ENCODE measurements at regions not wholly inside any gene's neighbourhood (a gene's known extent, or its start where the extent isn't known, plus 50 kb on each side); places are given as distances from the start of the nearest gene placed in this dataset.

DNA sequence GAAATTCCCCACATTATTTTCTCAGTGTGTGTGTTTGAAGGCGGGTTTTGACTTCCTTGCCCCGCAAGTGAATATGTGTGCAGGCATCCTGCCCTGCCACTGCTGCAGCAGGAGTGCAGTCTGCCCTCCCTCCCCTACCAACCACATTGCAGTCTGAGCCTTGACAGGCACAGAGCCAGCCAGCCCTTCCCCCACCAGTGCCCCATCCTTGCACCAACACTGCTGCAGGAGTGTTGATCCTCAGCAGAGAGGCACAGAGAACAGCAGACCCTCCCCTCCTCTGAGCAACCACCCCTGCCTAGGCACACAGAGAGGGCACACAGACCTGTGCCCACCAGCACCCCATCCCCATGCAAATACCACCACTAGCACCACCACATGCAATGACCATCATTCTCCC is 683.0 kb upstream of the PKDCC start:
- H3K27ac Mint-ChIP-seq = no peak overlapping the region
- no peak overlapping the region for H3K4me3 Mint-ChIP-seq
- DNase-seq (ENCODE audit: low spot score) = no peak
- H3K4me1 Mint-ChIP-seq (ENCODE audit: low read depth) = no peaks in the 10 kb centered on the region
- peaks cover 21% of the 10 kb centered on the region for H3K9me3 Mint-ChIP-seq
- H3K36me3 Mint-ChIP-seq (ENCODE audit: low read depth) = no peaks in the 10 kb centered on the region
- no peaks in the 10 kb centered on the region for H3K27me3 Mint-ChIP-seq (ENCODE audit: low read depth)

DNA sequence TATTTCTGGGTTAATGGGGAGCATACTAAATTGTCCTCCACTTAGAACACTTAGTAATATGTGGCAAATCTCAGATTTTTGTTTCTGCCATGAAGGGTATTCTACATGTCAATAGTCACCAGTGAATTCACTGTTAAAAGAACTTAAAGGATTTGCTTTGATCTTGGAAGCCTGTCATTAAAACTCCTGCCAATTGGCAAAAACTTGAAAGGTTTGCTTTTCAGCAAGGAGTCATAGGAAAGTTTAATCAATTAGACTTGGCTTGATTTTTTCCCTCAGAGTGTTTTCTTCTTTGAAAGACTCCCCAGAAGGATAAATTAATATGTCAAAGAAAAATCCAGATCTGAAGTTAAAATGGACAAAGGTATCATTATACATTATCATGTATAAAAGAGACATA is 671.9 kb upstream of the PKDCC start:
- H3K4me1 Mint-ChIP-seq (ENCODE audit: low read depth) = no peaks in the 10 kb centered on the region
- no peak for DNase-seq (ENCODE audit: low spot score)
- H3K27ac Mint-ChIP-seq = no peak overlapping the region
- no peaks in the 10 kb centered on the region for H3K27me3 Mint-ChIP-seq (ENCODE audit: low read depth)
- peaks cover 5% of the 10 kb centered on the region for H3K9me3 Mint-ChIP-seq
- no peak overlapping the region for H3K4me3 Mint-ChIP-seq
- H3K36me3 Mint-ChIP-seq (ENCODE audit: low read depth) = no peaks in the 10 kb centered on the region

DNA sequence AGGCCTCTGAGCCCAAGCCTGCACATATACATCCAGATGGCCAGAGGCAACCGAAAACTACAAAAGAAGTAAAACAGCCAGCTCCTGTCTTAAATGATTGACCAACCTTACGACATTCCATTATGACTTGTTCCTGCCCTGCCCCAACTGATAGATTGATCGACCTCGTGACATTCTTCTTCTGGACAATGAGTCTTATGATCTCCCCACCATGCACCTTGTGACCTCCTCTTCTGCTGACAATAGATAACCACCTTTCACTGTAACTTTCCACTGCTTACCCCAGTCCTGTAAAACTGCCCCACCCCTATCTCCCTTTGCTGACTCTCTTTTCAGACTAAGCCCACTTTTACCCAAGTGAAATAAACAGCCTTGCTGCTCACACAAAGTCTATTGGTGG is 670.0 kb upstream of the PKDCC start:
- Mint-ChIP-seq H3K4me1 (ENCODE audit: low read depth) (no peaks in the 10 kb centered on the region), H3K36me3 (ENCODE audit: low read depth) (no peaks in the 10 kb centered on the region), H3K27ac (no peak overlapping the region), H3K4me3 (no peak overlapping the region), H3K27me3 (ENCODE audit: low read depth) (no peaks in the 10 kb centered on the region), H3K9me3 (no peaks in the 10 kb centered on the region)
- DNase-seq (ENCODE audit: low spot score) = no peak

DNA sequence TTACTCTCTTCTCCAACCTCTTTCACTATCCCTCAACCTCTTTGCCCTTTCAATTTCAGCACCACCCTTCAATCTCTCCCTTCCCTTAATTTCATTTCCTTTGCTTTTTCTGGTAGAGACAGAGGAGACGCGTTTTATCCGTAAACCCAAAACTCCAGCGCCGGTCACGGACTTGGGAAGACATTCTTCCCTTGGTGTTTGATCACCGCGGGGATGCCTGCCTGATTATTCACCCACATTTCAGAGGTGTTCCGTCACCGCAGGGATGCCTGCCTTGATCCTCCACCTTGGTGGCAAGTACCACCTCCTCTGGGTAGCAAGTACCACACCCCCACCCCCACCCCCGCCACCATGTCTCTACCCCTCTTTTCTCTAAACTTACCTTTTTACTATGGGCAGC is 669.4 kb upstream of the PKDCC start:
- Mint-ChIP-seq H3K36me3 (ENCODE audit: low read depth) (no peaks in the 10 kb centered on the region), H3K4me3 (no peak overlapping the region), H3K9me3 (no peaks in the 10 kb centered on the region), H3K27me3 (ENCODE audit: low read depth) (no peaks in the 10 kb centered on the region), H3K27ac (no peak overlapping the region), H3K4me1 (ENCODE audit: low read depth) (no peaks in the 10 kb centered on the region)
- no peak for DNase-seq (ENCODE audit: low spot score)

DNA sequence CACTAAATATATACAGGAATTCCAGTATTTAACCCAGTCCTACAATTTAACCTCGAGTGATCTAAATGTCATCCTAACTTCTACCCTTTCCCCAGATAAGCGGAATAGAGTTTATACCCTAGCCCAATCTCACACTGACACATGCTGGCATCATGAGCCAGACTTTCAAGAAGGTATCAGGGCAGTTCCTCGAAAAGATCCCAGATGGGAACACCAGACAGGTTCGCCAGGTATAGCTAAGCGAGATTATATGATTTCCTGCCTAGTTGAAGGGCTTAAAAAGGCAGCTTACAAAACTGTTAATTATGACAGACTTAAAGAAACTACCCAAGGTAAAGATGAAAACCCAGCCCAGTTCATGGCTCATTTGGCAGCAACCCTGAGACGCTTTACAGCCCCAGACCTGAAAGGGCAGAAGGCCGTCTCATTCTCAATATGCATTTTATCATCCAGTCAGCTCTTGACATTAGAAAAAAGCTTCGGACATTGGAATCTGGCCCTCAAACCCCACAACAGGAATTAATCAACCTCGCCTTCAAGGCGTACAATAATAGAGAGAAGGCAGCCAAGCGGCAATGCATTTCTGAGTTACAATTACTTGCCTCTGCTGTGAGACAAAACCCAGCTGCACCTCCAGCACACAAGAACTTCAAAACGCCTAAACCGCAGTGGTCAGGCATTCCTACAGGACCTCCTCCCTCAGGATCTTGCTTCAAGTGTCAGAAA is 668.2 kb upstream of the PKDCC start:
- no peak overlapping the region for H3K4me3 Mint-ChIP-seq
- H3K27me3 Mint-ChIP-seq (ENCODE audit: low read depth) = no peaks in the 10 kb centered on the region
- DNase-seq (ENCODE audit: low spot score) = no peak
- no peaks in the 10 kb centered on the region for H3K4me1 Mint-ChIP-seq (ENCODE audit: low read depth)
- H3K9me3 Mint-ChIP-seq = no peaks in the 10 kb centered on the region
- no peaks in the 10 kb centered on the region for H3K36me3 Mint-ChIP-seq (ENCODE audit: low read depth)
- H3K27ac Mint-ChIP-seq = no peak overlapping the region

DNA sequence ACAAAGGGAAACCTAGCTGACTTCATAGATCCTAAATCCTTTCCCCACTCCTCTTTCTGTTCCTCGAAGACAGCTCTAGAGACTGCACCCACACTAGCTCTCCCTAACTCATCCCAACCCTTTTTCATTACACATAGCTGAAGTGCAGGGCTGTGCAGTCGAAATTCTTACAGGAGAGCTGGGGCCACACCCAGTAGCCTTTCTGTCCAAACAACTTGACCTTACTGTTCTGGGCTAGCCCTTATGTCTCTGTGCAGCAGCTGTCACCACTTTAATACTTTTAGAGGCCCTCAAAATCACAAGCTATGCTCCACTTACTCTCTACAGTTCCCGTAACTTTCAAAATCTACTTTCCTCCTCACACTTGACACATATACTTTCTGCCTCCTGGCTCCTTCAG is 666.1 kb upstream of the PKDCC start:
- Mint-ChIP-seq H3K27me3 (ENCODE audit: low read depth) (no peaks in the 10 kb centered on the region), H3K9me3 (no peaks in the 10 kb centered on the region), H3K4me1 (ENCODE audit: low read depth) (no peaks in the 10 kb centered on the region), H3K4me3 (no peak overlapping the region), H3K27ac (no peak overlapping the region), H3K36me3 (ENCODE audit: low read depth) (no peaks in the 10 kb centered on the region)
- DNase-seq (ENCODE audit: low spot score) = no peak

DNA sequence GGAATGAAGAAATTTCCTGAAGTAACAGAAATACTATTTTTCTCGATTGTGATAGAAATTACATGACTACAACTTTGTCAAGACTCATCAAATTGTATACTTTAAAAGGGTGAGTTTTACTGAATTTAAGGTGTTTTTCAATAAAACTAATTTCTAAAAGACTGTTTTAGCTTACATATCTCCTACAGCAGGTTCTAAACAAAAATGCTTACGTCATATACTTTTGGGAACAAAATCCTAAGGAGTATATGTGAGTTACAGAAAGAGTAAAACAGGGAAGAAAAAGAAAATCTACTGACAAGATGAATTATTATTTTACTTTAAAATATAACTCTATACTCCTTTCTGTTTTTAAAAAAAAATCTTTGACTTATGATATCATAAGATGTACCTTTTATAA is 660.3 kb upstream of the PKDCC start:
- Mint-ChIP-seq H3K27me3 (ENCODE audit: low read depth) (no peaks in the 10 kb centered on the region), H3K36me3 (ENCODE audit: low read depth) (no peaks in the 10 kb centered on the region), H3K4me1 (ENCODE audit: low read depth) (no peaks in the 10 kb centered on the region), H3K27ac (no peak overlapping the region), H3K9me3 (no peaks in the 10 kb centered on the region), H3K4me3 (no peak overlapping the region)
- DNase-seq (ENCODE audit: low spot score) = no peak

DNA sequence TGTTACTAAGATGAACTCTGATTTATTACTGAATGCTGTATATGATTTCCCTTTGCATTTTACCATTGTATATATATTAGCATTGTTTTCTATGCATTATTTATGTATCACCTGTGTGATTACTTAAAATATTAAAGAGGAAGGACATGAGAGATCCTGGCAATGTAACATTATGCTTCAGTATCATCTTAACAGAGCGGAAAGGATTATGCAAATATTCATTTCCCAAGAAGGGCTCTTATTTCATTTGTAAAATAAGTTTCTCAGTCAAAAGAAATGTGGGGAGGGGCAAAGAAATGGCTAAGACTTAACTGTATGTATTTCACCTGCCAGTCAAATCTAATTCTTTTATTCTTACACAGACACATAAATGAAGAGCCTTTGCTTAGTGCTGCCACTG is 654.2 kb upstream of the PKDCC start:
- no peak for DNase-seq (ENCODE audit: low spot score)
- Mint-ChIP-seq H3K4me3 (no peak overlapping the region), H3K9me3 (no peaks in the 10 kb centered on the region), H3K36me3 (ENCODE audit: low read depth) (no peaks in the 10 kb centered on the region), H3K27ac (no peak overlapping the region), H3K27me3 (ENCODE audit: low read depth) (no peaks in the 10 kb centered on the region), H3K4me1 (ENCODE audit: low read depth) (no peaks in the 10 kb centered on the region)

DNA sequence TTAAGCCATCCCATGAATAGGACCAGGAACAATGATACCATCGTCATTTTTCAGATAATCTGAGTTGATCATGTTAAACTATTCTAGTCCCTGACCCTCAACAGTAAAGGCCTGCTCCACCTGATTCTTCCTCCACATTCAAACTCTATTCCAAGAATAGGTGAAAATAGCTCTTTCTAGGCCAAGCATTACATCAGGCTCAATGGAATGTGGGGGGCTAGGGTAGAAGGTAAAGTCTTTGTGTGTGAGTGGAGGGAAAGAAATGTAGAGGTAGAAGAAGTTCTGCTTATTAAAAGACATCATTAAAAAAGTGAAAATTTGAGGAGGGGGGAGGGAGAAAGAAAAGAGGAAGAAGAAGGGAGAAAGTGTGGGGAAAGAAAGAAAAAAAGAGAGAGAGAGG is 653.3 kb upstream of the PKDCC start:
- Mint-ChIP-seq H3K36me3 (ENCODE audit: low read depth) (no peaks in the 10 kb centered on the region), H3K27me3 (ENCODE audit: low read depth) (no peaks in the 10 kb centered on the region), H3K4me3 (no peak overlapping the region), H3K4me1 (ENCODE audit: low read depth) (no peaks in the 10 kb centered on the region), H3K27ac (no peak overlapping the region), H3K9me3 (no peaks in the 10 kb centered on the region)
- DNase-seq (ENCODE audit: low spot score) = no peak

DNA sequence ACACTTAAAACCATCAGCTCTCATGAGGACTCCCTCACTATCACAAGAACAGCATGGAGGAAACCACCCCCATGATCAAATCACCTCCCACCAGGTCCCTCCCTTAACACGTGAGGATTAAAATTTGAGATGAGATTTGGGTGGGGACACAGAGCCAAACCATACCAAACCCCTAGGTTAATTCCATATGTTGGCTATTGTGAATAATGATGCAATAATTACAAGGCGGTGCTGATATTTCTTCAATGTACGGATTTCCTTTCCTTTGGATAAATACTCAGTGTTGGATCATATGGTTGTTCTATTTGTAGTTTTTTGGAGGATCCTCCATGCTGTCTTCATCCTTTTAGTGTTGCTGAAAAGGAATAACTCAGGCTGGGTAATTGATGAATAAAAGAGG is 652.1 kb upstream of the PKDCC start:
- Mint-ChIP-seq H3K4me3 (no peak overlapping the region), H3K27me3 (ENCODE audit: low read depth) (no peaks in the 10 kb centered on the region), H3K27ac (no peak overlapping the region), H3K9me3 (no peaks in the 10 kb centered on the region), H3K4me1 (ENCODE audit: low read depth) (no peaks in the 10 kb centered on the region), H3K36me3 (ENCODE audit: low read depth) (no peaks in the 10 kb centered on the region)
- DNase-seq (ENCODE audit: low spot score) = no peak

DNA sequence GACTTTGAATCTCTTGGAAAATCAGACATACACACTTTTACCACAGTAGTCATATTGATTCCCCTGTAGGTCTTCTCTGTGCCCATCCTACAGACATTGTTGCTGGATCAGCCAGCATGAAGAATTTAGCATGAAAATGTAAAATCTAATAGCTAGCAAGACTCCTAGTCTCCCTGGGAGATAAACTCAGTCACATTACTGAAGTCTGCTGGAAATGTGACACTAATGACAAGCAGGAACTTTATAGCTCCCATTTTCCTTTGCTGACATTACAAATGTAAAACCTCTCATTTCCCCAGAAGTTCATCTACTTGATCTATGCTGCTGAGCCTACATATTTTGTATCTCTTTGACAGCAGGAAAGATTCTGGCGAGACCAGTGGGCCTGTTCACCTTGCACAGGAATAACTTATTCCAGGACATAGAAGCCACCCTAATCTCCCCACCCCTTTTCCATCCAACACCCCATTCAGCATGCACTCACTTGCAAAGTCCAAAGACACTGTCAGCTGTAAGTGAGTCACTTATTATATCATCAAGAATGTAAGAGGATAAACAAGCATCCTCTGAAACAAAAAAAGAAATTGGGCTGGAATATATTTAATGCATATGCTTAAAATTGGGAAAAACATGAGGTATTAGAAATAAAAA is 648.3 kb upstream of the PKDCC start:
- H3K27ac Mint-ChIP-seq = no peak overlapping the region

DNA sequence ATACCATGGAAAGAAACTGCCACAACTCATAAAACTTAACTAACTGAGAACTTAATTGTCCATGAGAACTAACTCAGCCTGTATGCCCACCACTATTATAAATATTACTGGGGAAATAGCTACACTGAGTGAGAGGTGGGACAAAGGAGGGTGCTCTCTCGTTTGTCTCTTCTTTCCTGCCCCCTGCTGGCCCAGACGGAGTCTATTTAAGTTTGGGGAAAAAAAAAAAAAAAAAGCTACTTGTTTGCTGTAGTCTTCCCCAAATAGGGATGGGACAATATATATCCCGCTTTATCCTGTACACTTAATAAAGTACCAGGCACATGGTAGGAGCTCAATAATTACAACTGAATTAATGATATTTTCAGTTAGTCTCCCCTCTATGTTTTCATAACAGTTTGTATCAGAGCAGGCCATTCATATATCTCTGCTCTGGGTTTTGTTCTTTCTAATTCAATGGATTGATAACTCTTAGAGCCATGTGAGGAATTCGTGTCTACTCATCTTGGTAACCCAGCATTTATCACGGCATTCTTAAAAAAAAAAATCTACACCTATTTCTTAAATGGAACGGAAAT is 647.6 kb upstream of the PKDCC start:
- no peak for DNase-seq (ENCODE audit: low spot score)
- no peaks in the 10 kb centered on the region for H3K27me3 Mint-ChIP-seq (ENCODE audit: low read depth)
- H3K27ac Mint-ChIP-seq = no peak overlapping the region
- no peak overlapping the region for H3K4me3 Mint-ChIP-seq
- no peaks in the 10 kb centered on the region for H3K9me3 Mint-ChIP-seq
- no peaks in the 10 kb centered on the region for H3K4me1 Mint-ChIP-seq (ENCODE audit: low read depth)
- H3K36me3 Mint-ChIP-seq (ENCODE audit: low read depth) = no peaks in the 10 kb centered on the region

More for the DNA sequence above, 648.3 kb upstream of the PKDCC start:
- Mint-ChIP-seq H3K4me1 (ENCODE audit: low read depth) (no peaks in the 10 kb centered on the region), H3K27me3 (ENCODE audit: low read depth) (no peaks in the 10 kb centered on the region), H3K4me3 (no peak overlapping the region), H3K9me3 (no peaks in the 10 kb centered on the region), H3K36me3 (ENCODE audit: low read depth) (no peaks in the 10 kb centered on the region)
- no peak for DNase-seq (ENCODE audit: low spot score)

DNA sequence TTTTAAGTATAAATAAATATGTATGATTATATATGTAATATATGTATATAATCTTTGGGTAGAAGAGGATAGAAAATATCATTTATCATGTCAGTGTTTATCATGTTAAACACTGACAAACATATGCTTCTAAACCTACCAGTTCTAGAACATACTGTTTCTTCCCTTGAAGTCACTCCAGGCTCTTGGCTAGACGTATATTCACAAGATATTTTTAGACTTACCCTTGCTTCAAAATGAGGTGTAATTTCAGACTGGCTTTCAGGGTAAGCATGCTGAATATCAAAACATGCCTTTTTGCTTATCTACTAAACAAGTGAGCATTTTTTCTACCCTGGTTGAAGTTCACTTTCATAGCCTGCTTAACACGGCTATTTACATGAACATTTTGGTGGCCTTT is 642.4 kb upstream of the PKDCC start:
- Mint-ChIP-seq H3K27me3 (ENCODE audit: low read depth) (no peaks in the 10 kb centered on the region), H3K27ac (no peak overlapping the region), H3K4me3 (no peak overlapping the region), H3K36me3 (ENCODE audit: low read depth) (no peaks in the 10 kb centered on the region), H3K4me1 (ENCODE audit: low read depth) (no peaks in the 10 kb centered on the region), H3K9me3 (no peaks in the 10 kb centered on the region)
- DNase-seq (ENCODE audit: low spot score) = no peak

DNA sequence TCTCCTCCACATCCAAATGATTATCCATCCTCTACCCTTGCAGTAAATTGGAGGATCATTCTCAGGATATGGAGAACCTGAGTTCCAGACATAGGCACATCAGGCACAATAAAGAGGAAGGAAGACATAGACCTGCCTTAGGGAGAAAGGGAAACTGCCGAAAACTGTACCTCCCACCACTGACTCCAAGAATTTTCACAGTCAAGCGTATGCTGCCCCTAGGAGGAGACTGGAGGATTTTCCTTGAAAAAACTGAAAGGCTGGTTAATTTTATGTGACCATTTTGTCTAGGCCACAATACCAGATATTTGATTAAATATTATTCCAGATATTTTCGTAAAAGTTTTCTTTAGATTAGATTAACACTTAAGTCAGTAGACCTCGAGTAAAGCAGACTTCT is 638.5 kb upstream of the PKDCC start:
- no peaks in the 10 kb centered on the region for H3K36me3 Mint-ChIP-seq (ENCODE audit: low read depth)
- no peaks in the 10 kb centered on the region for H3K9me3 Mint-ChIP-seq
- no peak overlapping the region for H3K27ac Mint-ChIP-seq
- H3K4me1 Mint-ChIP-seq (ENCODE audit: low read depth) = no peaks in the 10 kb centered on the region
- DNase-seq (ENCODE audit: low spot score) = no peak
- H3K27me3 Mint-ChIP-seq (ENCODE audit: low read depth) = no peaks in the 10 kb centered on the region
- H3K4me3 Mint-ChIP-seq = no peak overlapping the region

DNA sequence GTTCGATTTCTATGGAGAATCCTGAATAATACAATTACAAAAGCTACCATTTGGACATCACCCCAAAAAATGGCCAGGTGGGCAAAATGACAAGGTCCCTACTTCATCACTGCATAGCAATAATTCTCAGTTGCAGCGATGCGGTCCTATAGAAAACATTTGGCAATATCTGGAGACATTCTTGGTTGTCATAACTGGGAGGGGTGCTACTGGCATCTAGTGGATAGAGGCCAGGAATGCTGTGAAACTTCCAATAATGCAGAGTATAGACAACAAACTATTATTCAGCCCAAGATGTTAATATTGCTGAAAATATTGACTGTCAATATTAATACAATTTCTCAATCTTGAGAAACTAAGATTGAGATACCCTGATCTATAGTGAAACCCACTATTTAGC is 637.8 kb upstream of the PKDCC start:
- Mint-ChIP-seq H3K27ac (no peak overlapping the region), H3K9me3 (no peaks in the 10 kb centered on the region), H3K4me3 (no peak overlapping the region), H3K27me3 (ENCODE audit: low read depth) (no peaks in the 10 kb centered on the region), H3K4me1 (ENCODE audit: low read depth) (no peaks in the 10 kb centered on the region), H3K36me3 (ENCODE audit: low read depth) (no peaks in the 10 kb centered on the region)
- DNase-seq (ENCODE audit: low spot score) = no peak

All from T-helper 2 cell treated with Interferon-gamma antibody and Interleukin-4, amounts not matched to agents 5 μg/mL and 100 μg/mL, for 36 hours (primary cell).